ENCODE measurements at regions not wholly inside any gene's neighbourhood (a gene's known extent, or its start where the extent isn't known, plus 50 kb on each side); places are given as distances from the start of the nearest gene placed in this dataset.

DNA sequence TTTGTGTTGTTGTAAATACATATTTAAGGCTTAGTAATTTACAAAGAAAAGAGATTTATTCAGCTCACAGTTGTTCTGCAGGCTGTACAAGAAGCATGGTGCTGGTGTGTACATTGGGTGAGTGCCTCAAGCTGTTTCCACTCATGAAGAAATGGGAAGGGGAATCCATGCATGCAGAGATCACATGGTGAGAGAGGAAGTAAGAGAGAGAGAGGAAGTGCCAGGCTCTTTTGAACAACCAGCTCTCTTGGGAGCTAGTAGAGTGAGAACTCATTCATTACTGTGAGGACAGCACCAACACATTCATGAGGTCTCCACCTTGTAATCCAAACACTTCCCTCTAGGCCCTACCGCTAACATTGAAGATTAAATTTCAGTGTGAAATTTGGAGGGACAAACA is 909.2 kb downstream of the NSUN3 start:
- H3K4me3 ChIP-seq: no peak overlapping the region
- no peaks in the 10 kb centered on the region for H3K36me3 ChIP-seq
- H3K9me3 ChIP-seq: no peaks in the 10 kb centered on the region
- no peaks in the 10 kb centered on the region for H3K4me1 ChIP-seq
- H3K27ac ChIP-seq: no peak overlapping the region
- DNase-seq: no peak
- TF ChIP-seq POLR2A (IDR thresholded peaks at IDR 0.05): no peak
- TF ChIP-seq, protein P1, sequence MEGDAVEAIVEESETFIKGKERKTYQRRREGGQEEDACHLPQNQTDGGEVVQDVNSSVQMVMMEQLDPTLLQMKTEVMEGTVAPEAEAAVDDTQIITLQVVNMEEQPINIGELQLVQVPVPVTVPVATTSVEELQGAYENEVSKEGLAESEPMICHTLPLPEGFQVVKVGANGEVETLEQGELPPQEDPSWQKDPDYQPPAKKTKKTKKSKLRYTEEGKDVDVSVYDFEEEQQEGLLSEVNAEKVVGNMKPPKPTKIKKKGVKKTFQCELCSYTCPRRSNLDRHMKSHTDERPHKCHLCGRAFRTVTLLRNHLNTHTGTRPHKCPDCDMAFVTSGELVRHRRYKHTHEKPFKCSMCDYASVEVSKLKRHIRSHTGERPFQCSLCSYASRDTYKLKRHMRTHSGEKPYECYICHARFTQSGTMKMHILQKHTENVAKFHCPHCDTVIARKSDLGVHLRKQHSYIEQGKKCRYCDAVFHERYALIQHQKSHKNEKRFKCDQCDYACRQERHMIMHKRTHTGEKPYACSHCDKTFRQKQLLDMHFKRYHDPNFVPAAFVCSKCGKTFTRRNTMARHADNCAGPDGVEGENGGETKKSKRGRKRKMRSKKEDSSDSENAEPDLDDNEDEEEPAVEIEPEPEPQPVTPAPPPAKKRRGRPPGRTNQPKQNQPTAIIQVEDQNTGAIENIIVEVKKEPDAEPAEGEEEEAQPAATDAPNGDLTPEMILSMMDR (IDR thresholded peaks at IDR 0.05): no peak
- no peaks in the 10 kb centered on the region for H3K27me3 ChIP-seq

DNA sequence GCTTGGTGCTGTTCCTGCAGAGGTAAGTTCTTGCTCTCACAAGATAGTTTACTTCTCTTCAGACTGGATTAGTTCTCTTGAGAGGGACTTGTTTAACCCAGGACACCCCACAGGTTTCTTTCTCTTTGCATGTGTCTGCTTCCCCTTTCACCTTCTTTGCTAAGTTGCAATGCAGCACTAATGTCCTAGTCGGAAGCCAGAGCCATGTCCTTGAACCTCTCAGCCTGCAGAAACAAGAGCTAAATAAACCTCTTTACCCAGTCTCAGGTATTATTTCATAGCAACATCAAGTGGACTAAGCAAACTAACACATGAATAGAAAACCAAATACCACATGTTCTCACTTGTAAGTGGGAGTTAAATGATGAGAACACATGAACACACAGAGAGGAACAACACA is 915.2 kb downstream of the NSUN3 start:
- H3K27ac ChIP-seq: no peak overlapping the region
- TF ChIP-seq, protein P1 (IDR thresholded peaks at IDR 0.05): no peak
- TF ChIP-seq POLR2A (IDR thresholded peaks at IDR 0.05): no peak
- DNase-seq: no peak
- no peaks in the 10 kb centered on the region for H3K36me3 ChIP-seq
- H3K4me3 ChIP-seq: no peak overlapping the region
- no peaks in the 10 kb centered on the region for H3K27me3 ChIP-seq
- no peaks in the 10 kb centered on the region for H3K4me1 ChIP-seq
- no peaks in the 10 kb centered on the region for H3K9me3 ChIP-seq

DNA sequence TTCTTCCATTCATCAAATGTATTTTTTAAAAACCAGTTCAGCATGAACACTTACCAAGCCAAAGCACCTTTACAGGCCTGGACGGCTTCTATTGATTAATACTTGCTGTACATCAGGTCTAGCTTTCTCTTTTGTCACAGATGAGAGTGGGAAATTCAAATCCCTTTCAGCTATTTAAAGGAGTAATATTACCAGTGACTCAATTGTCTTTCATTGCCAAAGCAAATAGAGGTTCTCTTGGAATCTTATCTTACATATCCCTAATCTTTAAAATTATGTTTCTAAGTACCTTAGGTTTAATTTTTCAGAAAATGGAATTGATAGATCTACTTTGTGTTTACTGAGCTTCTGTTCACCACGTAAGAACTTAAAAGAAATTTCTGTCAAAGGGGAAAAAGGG is 922.9 kb downstream of the NSUN3 start:
- Histone ChIP-seq H3K4me3 (no peak overlapping the region), H3K27ac (no peak overlapping the region), H3K9me3 (no peaks in the 10 kb centered on the region), H3K36me3 (no peaks in the 10 kb centered on the region), H3K4me1 (no peaks in the 10 kb centered on the region), H3K27me3 (no peaks in the 10 kb centered on the region)
- DNase-seq: no peak
- TF ChIP-seq POLR2A (IDR thresholded peaks at IDR 0.05): no peak
- TF ChIP-seq, protein P1 (IDR thresholded peaks at IDR 0.05): no peak

DNA sequence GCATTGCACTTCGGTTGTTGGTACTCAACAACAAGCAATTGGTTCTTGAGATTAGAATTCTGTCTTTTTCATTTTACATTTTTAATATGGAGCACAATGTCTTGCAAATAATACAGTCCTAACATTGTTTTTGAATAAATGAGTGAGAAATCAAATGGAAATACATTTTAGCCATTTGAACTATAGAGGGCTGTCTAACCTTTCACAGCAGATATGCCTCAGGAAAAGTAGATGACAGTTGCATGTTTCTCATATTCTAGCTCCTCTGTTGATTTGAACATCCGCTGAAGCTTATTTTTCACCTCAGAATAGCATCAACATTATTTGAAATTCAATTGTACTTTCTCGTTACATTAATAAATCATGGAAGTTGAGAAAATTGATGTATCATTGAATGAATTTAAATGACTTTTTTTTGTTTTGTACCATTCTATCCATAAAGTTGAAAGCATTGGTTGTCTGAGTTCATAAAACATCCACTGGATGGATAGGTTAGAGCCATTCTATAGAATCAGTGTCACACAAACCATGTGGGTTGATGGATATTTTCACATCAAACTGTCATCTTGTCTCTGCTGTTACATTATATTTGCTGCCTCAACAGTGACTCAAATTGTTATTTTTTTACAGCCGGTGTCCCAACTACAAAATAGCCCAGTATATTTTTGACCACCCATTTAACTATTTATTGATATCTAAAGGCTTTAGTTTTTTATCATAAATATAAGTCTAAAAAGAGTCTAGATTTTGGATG is 928.3 kb downstream of the NSUN3 start:
- TF ChIP-seq, protein P1 (IDR thresholded peaks at IDR 0.05): no peak
- no peak for TF ChIP-seq POLR2A (IDR thresholded peaks at IDR 0.05)
- no peaks in the 10 kb centered on the region for H3K4me1 ChIP-seq
- no peak overlapping the region for H3K4me3 ChIP-seq
- H3K27ac ChIP-seq: no peak overlapping the region
- no peak for DNase-seq
- H3K36me3 ChIP-seq: no peaks in the 10 kb centered on the region
- H3K27me3 ChIP-seq: no peaks in the 10 kb centered on the region
- no peaks in the 10 kb centered on the region for H3K9me3 ChIP-seq

DNA sequence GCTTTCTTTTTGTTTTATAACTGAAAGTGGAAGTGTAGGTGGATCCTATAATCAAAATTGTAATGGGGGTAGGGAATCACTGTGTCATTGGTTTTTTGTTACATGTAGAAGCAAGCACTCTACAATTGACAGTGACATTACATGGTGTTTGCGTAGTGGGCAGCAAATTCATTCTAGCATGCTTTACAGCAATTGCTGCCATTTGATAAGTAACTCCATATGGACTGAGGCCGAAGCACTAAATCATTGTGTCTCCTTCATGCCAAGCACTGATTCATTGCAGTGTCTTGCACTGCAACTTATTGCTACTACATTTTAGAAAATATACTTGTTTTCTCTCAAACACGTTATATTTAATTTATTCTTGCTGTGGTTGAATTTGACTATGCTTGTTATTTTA is 933.9 kb downstream of the NSUN3 start:
- Histone ChIP-seq H3K27me3 (no peaks in the 10 kb centered on the region), H3K4me1 (no peaks in the 10 kb centered on the region), H3K36me3 (no peaks in the 10 kb centered on the region), H3K9me3 (no peaks in the 10 kb centered on the region), H3K4me3 (no peak overlapping the region), H3K27ac (no peak overlapping the region)
- no peak for DNase-seq
- no peak for TF ChIP-seq POLR2A (IDR thresholded peaks at IDR 0.05)
- TF ChIP-seq, protein P1 (IDR thresholded peaks at IDR 0.05): no peak
